ENCODE measurements at regions not wholly inside any gene's neighbourhood (a gene's known extent, or its start where the extent isn't known, plus 50 kb on each side); places are given as distances from the start of the nearest gene placed in this dataset.

DNA sequence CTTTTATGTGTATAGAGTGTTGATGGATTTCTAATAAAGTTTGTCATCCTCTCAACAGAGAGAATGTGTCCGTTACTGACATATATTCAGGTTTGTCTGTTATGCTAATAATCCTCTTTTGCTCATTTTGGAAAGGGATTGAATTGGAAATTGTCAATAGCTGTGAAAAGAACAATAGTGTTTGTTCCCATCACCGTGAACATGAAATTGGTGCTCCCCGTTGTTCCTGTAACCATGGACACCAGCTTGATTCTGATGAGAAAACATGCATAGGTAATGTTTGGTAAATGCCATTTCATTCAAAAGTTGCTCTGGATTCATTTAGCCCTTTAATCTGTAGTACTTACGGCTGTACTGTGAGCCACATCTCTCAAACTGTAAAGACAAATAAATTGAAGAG lies 707.0 kb upstream of the GOLIM4 start:
- no peak for TF ChIP-seq EZH2phosphoT487 (IDR thresholded peaks at IDR 0.05; ENCODE audit: low read length)
- no peak for TF ChIP-seq EZH2 (optimal IDR thresholded peaks at IDR 0.05; ENCODE audit: low read depth, low read length)
- no peak for TF ChIP-seq CTCF (IDR thresholded peaks at IDR 0.05; ENCODE audit: low read length)

GRCh38 chr3:168801794-168802193 lies 706.1 kb upstream of the GOLIM4 start:
- DNase-seq = no peak
- no peaks in the 10 kb centered on the region for H3K27me3 ChIP-seq (replicated peaks; ENCODE audit: insufficient read depth, low read length)
- H3K36me3 ChIP-seq (replicated peaks; ENCODE audit: insufficient read depth, low read length) = no peaks in the 10 kb centered on the region
- no peaks in the 10 kb centered on the region for H3F3A ChIP-seq (ENCODE audit: insufficient read depth, low read length)
- no peaks in the 10 kb centered on the region for H4K20me1 ChIP-seq (ENCODE audit: insufficient read depth, low read length)
- H2AFZ ChIP-seq (ENCODE audit: low read length) = no peak overlapping the region
- no peaks in the 10 kb centered on the region for H3K9me2 ChIP-seq (replicated peaks; ENCODE audit: insufficient read depth, low read length)
- H3K4me2 ChIP-seq (ENCODE audit: low read depth, low read length) = no peak overlapping the region
- no peaks in the 10 kb centered on the region for H3K9me3 ChIP-seq (replicated peaks; ENCODE audit: insufficient read depth, low read length)
- no peak for TF ChIP-seq CTCF (IDR thresholded peaks at IDR 0.05; ENCODE audit: low read length)
- TF ChIP-seq EZH2 (optimal IDR thresholded peaks at IDR 0.05; ENCODE audit: low read depth, low read length) = no peak
- TF ChIP-seq EZH2phosphoT487 (IDR thresholded peaks at IDR 0.05; ENCODE audit: low read length) = no peak
- H3K4me1 ChIP-seq (ENCODE audit: low read length) = no peaks in the 10 kb centered on the region
- no peaks in the 10 kb centered on the region for H3K79me2 ChIP-seq (ENCODE audit: low read length)
- H3K4me3 ChIP-seq (ENCODE audit: low read length) = no peak overlapping the region
- no peak overlapping the region for H3K27ac ChIP-seq (ENCODE audit: low read length)
- no peak overlapping the region for H3K9ac ChIP-seq (ENCODE audit: low read length)

More for the DNA sequence above, 707.0 kb upstream of the GOLIM4 start:
- H3K9me2 ChIP-seq (replicated peaks; ENCODE audit: insufficient read depth, low read length) = no peaks in the 10 kb centered on the region
- no peaks in the 10 kb centered on the region for H3K36me3 ChIP-seq (replicated peaks; ENCODE audit: insufficient read depth, low read length)
- H3K9me3 ChIP-seq (replicated peaks; ENCODE audit: insufficient read depth, low read length) = no peaks in the 10 kb centered on the region
- H3F3A ChIP-seq (ENCODE audit: insufficient read depth, low read length) = no peaks in the 10 kb centered on the region
- no peak overlapping the region for H3K9ac ChIP-seq (ENCODE audit: low read length)
- H2AFZ ChIP-seq (ENCODE audit: low read length) = no peak overlapping the region
- H3K4me1 ChIP-seq (ENCODE audit: low read length) = no peaks in the 10 kb centered on the region
- H3K4me2 ChIP-seq (ENCODE audit: low read depth, low read length) = no peak overlapping the region
- no peaks in the 10 kb centered on the region for H3K79me2 ChIP-seq (ENCODE audit: low read length)
- no peaks in the 10 kb centered on the region for H3K27me3 ChIP-seq (replicated peaks; ENCODE audit: insufficient read depth, low read length)
- no peak overlapping the region for H3K4me3 ChIP-seq (ENCODE audit: low read length)
- DNase-seq = no peak
- no peak overlapping the region for H3K27ac ChIP-seq (ENCODE audit: low read length)
- no peaks in the 10 kb centered on the region for H4K20me1 ChIP-seq (ENCODE audit: insufficient read depth, low read length)

- H3K27ac ChIP-seq (ENCODE audit: low read length) = no peak overlapping the region
- no peak overlapping the region for H2AFZ ChIP-seq (ENCODE audit: low read length)
- no peaks in the 10 kb centered on the region for H3K9me3 ChIP-seq (replicated peaks; ENCODE audit: insufficient read depth, low read length)
- no peaks in the 10 kb centered on the region; the same call in 1 of the 2 replicates for H3F3A ChIP-seq (ENCODE audit: insufficient read depth, low read length)
- no peak overlapping the region for H3K9ac ChIP-seq (ENCODE audit: low read length)
- no peaks in the 10 kb centered on the region for H4K20me1 ChIP-seq (ENCODE audit: insufficient read depth, low read length)
- DNase-seq = no peak
- no peaks in the 10 kb centered on the region for H3K27me3 ChIP-seq (replicated peaks; ENCODE audit: insufficient read depth, low read length)
- TF ChIP-seq CTCF (IDR thresholded peaks at IDR 0.05; ENCODE audit: low read length) (no peak), EZH2 (optimal IDR thresholded peaks at IDR 0.05; ENCODE audit: low read depth, low read length) (no peak), EZH2phosphoT487 (IDR thresholded peaks at IDR 0.05; ENCODE audit: low read length) (no peak)
- H3K4me2 ChIP-seq (ENCODE audit: low read depth, low read length) = no peak overlapping the region
- H3K79me2 ChIP-seq (ENCODE audit: low read length) = no peaks in the 10 kb centered on the region
- no peaks in the 10 kb centered on the region for H3K9me2 ChIP-seq (replicated peaks; ENCODE audit: insufficient read depth, low read length)
- H3K4me3 ChIP-seq (ENCODE audit: low read length) = no peak overlapping the region
- H3K4me1 ChIP-seq (ENCODE audit: low read length) = peaks cover 18% of the 10 kb centered on the region
- no peaks in the 10 kb centered on the region for H3K36me3 ChIP-seq (replicated peaks; ENCODE audit: insufficient read depth, low read length)
Observed at GRCh38 chr3:168796339-168796738, 700.6 kb upstream of the GOLIM4 start.

Data from MM.1S (cell line).